ENCODE measurements at regions not wholly inside any gene's neighbourhood (a gene's known extent, or its start where the extent isn't known, plus 50 kb on each side); places are given as distances from the start of the nearest gene placed in this dataset.

DNA sequence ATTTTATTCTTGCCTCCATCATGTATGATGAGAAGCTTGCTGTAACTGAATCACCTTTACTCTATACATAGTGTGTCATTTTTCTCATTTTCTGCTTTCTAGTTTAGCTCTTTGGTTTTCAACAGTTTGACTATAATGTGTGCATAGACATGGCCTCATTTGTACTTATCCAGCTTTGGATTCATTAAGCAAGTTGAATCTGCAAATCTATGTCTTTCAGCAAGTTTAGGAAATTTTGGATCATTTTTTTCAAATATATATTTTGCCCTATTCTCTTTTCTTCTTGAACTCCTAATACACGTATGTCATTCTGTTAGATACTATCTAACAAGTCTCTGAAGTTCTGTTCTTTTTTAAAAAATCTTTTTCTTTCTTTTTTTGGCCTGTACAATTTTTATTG lies 57.8 kb downstream of the PRLHR start:
- DNase-seq (ENCODE audit: low spot score, unreplicated experiment) = no peak
- Mint-ChIP-seq H3K27me3 (peaks cover 24% of the 10 kb centered on the region), H3K4me1 (ENCODE audit: low read depth) (no peaks in the 10 kb centered on the region), H3K9me3 (ENCODE audit: low read depth) (peaks cover 6% of the 10 kb centered on the region), H3K36me3 (ENCODE audit: insufficient read depth) (no peaks in the 10 kb centered on the region), H3K27ac (no peak overlapping the region), H3K4me3 (ENCODE audit: low read depth) (no peak overlapping the region)
- TF ChIP-seq CTCF (IDR thresholded peaks at IDR 0.05; ENCODE audit: unreplicated experiment) = no peak

DNA sequence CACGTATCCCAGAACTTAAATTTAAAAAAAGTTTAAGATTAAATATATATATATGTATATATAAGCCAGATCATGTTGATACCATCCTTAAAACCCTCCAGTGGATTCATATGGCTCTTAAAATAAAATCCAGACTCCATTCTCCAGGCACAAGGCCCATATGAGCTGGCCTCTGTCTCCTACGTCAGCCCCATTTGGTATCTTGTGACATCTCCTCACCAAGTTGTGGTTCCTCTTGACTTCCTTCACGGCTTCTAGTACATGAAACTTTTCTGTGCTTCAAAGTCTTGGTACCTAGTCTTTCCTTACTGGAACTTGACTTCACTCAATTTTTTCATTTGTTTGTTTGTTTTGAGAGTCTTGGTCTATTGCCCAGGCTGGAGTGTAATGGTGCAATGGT lies 61.3 kb downstream of the PRLHR start:
- Mint-ChIP-seq H3K9me3 (ENCODE audit: low read depth) (peaks cover 6% of the 10 kb centered on the region), H3K4me1 (ENCODE audit: low read depth) (no peaks in the 10 kb centered on the region), H3K27ac (no peak overlapping the region), H3K36me3 (ENCODE audit: insufficient read depth) (no peaks in the 10 kb centered on the region), H3K27me3 (peaks cover 32% of the 10 kb centered on the region), H3K4me3 (ENCODE audit: low read depth) (no peak overlapping the region)
- no peak for TF ChIP-seq CTCF (IDR thresholded peaks at IDR 0.05; ENCODE audit: unreplicated experiment)
- no peak for DNase-seq (ENCODE audit: low spot score, unreplicated experiment)

- no peak overlapping the region for H3K27ac Mint-ChIP-seq
- H3K4me3 Mint-ChIP-seq (ENCODE audit: low read depth) = no peak overlapping the region
- DNase-seq (ENCODE audit: low spot score, unreplicated experiment) = no peak
- H3K27me3 Mint-ChIP-seq = peaks cover 51% of the 10 kb centered on the region
- peaks cover 15% of the 10 kb centered on the region for H3K4me1 Mint-ChIP-seq (ENCODE audit: low read depth)
- H3K9me3 Mint-ChIP-seq (ENCODE audit: low read depth) = peaks cover 4% of the 10 kb centered on the region
- no peak for TF ChIP-seq CTCF (IDR thresholded peaks at IDR 0.05; ENCODE audit: unreplicated experiment)
- no peaks in the 10 kb centered on the region for H3K36me3 Mint-ChIP-seq (ENCODE audit: insufficient read depth)
These were observed 64.2 kb downstream of the PRLHR start for GRCh38 chr10:118531105-118531852.

GRCh38 chr10:118528426-118528825 lies 67.0 kb downstream of the PRLHR start:
- Mint-ChIP-seq H3K36me3 (ENCODE audit: insufficient read depth) (no peaks in the 10 kb centered on the region), H3K27ac (no peak overlapping the region), H3K4me3 (ENCODE audit: low read depth) (no peak overlapping the region), H3K4me1 (ENCODE audit: low read depth) (peaks cover 15% of the 10 kb centered on the region), H3K9me3 (ENCODE audit: low read depth) (peaks cover 4% of the 10 kb centered on the region), H3K27me3 (peaks cover 66% of the 10 kb centered on the region)
- no peak for DNase-seq (ENCODE audit: low spot score, unreplicated experiment)
- no peak for TF ChIP-seq CTCF (IDR thresholded peaks at IDR 0.05; ENCODE audit: unreplicated experiment)

DNA sequence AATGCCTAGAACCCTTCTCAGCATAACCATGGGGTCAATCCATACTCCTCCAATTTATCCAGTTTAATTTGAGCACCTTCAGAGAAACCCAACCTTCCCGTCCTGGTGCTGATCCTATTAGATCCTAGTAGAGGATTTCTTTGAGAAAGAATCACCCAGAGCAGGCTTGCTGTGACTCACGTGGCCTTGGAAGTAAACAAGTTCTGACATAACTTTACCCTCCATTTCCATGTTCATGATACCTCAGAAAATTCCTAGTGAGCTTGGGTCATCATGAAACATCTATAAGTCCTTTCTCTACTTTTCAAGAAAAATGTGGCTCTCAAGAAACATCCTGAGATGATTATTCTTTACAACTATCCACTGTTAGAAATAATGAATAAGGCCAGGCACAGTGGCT lies 71.7 kb downstream of the PRLHR start:
- Mint-ChIP-seq H3K27ac (no peak overlapping the region), H3K4me3 (ENCODE audit: low read depth) (no peak overlapping the region), H3K4me1 (ENCODE audit: low read depth) (peaks cover 20% of the 10 kb centered on the region), H3K27me3 (peaks cover 50% of the 10 kb centered on the region), H3K36me3 (ENCODE audit: insufficient read depth) (no peaks in the 10 kb centered on the region), H3K9me3 (ENCODE audit: low read depth) (peaks cover 4% of the 10 kb centered on the region)
- DNase-seq (ENCODE audit: low spot score, unreplicated experiment) = no peak
- TF ChIP-seq CTCF (IDR thresholded peaks at IDR 0.05; ENCODE audit: unreplicated experiment) = no peak
